Uterus (tissue), 3 donors: ENCODE measurements at regions not wholly inside any gene's neighbourhood (a gene's known extent, or its start where the extent isn't known, plus 50 kb on each side); places are given as distances from the start of the nearest gene placed in this dataset.

Experiments
- DNase-seq, 2 donors: peaks; one replicate each; pipeline ENCODE4 v3.0.0-alpha.2; 2019 to 2020
- H3K27ac ChIP-seq, 2 donors: fragments of 200-600 bp; sonication (generic); 1 replicate in 1 of 2; 2 replicates in 1 of 2; pipeline ENCODE4 v1.5.1; 2016 to 2018
- H3K27me3 ChIP-seq, 2 donors: fragments of 200-600 bp; sonication (generic); one replicate each; pipeline ENCODE4 v1.5.1; 2018 to 2019; ENCODE audit warnings: control low read depth in 1 of 2
- H3K36me3 ChIP-seq, 2 donors: fragments of 200-600 bp; sonication (generic); one replicate each; pipeline ENCODE4 v1.5.1; 2019; ENCODE audit warnings: control low read depth in 1 of 2
- H3K4me1 ChIP-seq, 2 donors: fragments of 200-600 bp; sonication (generic); one replicate each; pipeline ENCODE4 v1.5.1; 2018 to 2019; ENCODE audit warnings: control low read depth in 1 of 2
- H3K4me3 ChIP-seq, 2 donors: fragments of 200-600 bp; sonication (generic); 1 replicate in 1 of 2; 2 replicates in 1 of 2; pipeline ENCODE4 v1.5.1; 2018 to 2019; ENCODE audit warnings: mild to moderate bottlenecking in 1 of 2
- H3K9me3 ChIP-seq, 2 donors: fragments of 200-600 bp; sonication (generic); one replicate each; pipeline ENCODE4 v1.5.1; 2019; ENCODE audit warnings: control low read depth in 1 of 2
- CTCF ChIP-seq, 4 experiments: fragments of 200-600 bp in 2 of 4; fragments of 450-650 bp in 2 of 4; sonication (generic) in 2 of 4; IDR thresholded peaks; one replicate each; pipeline ENCODE4 v1.5.1; 2016 to 2019; ENCODE audit warnings: antibody characterized with exemption in 4 of 4, mild to moderate bottlenecking in 2 of 4, moderate library complexity in 1 of 4
- POLR2A ChIP-seq, 2 donors: fragments of 450-650 bp; IDR thresholded peaks; one replicate each; pipeline ENCODE4 v1.6.1; 2016; ENCODE audit warnings: antibody characterized with exemption in 2 of 2, mild to moderate bottlenecking in 1 of 2, moderate library complexity in 1 of 2
- intact Hi-C: fragments of 100-400 bp; cut with DNase I; formaldehyde crosslinking; loops from one replicate; pipeline ENCODE4 v1.15.1; 2023; ENCODE audit warnings: low total_unique reads
- donor health status: DM: yes; HTN: yes; CAD: no.

- TF ChIP-seq CTCF (IDR thresholded peaks at IDR 0.05) = no peak
- TF ChIP-seq POLR2A (IDR thresholded peaks at IDR 0.05) = no peak
- DNase-seq = no peak
- H3K4me3 ChIP-seq = no peak overlapping the region
Observed at GRCh38 chr9:86763791-86764190, 183.5 kb downstream of the GAS1 start.

DNA sequence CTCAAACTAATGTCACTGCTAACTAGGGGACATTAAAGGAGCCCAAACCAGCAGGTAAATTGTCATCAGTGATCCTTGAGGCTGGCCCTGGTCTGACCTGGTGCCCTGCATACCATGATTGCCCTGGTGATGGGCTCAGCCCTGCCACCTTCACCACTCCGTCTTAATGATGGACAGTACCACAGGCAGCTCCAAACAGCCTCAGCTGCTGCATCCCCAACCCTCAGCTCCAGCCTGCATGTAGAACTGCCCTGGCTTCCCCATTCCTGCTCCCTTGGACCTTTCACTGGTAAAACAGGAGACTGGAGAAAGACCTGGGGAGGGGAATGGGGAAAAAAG lies 190.0 kb downstream of the GAS1 start:
- Histone ChIP-seq H3K9me3 (no peaks in the 10 kb centered on the region), H3K36me3 (no peaks in the 10 kb centered on the region), H3K27me3 (no peaks in the 10 kb centered on the region), H3K27ac (no peak overlapping the region), H3K4me3 (no peak overlapping the region), H3K4me1 (no peaks in the 10 kb centered on the region)
- TF ChIP-seq CTCF (IDR thresholded peaks at IDR 0.05) (no peak), POLR2A (IDR thresholded peaks at IDR 0.05) (no peak)
- DNase-seq = no peak
- intact Hi-C loops = no loop called here

More at GRCh38 chr9:86763791-86764190, 183.5 kb downstream of the GAS1 start:
- intact Hi-C loops = no loop called here
- Histone ChIP-seq H3K36me3 (no peaks in the 10 kb centered on the region), H3K27me3 (no peaks in the 10 kb centered on the region), H3K27ac (no peak overlapping the region), H3K4me1 (no peaks in the 10 kb centered on the region), H3K9me3 (no peaks in the 10 kb centered on the region)

DNA sequence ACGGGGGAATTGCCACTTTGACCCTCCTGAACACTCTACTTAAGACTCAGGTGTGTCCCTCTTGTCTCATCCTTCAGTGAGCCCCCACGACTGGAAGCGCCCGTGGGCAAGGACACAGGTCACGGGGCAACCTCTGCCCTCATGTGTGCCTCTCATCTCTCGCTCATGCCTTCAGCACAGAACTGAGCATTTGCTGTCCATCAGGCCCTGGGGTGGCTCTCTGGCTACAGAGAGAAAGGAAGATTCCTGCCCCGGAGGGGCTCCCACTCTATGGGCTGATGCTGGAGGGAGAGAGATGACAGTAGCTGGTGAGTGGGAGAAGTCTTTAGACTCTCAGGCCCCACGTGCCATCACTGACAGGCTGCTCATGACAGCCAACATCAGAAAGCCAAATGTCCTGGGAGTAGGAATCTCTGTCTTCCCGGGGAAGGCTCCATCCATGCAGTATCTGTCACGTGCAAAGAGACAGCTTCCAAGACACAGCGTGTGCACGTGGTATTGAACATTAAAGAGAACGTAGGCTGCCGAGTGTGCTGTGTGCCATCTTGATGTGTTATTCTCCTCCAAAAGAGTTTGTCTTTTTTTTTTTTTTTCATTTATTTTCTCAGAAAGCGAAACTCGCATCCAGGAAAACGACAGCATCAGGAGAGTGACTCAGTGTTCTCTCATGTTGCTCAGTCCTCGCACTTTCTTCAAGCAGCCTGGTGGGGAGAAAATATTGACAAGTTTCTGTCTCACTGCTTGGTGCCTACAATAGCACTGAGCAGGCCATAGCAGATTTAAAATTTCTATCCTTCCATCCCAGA lies 190.5 kb downstream of the GAS1 start:
- DNase-seq = no peak
- intact Hi-C loops = no loop called here

GRCh38 chr9:86755561-86755941 lies 191.8 kb downstream of the GAS1 start:
- Histone ChIP-seq H3K27ac (no peak overlapping the region), H3K4me3 (no peak overlapping the region), H3K27me3 (no peaks in the 10 kb centered on the region), H3K9me3 (no peaks in the 10 kb centered on the region), H3K4me1 (no peaks in the 10 kb centered on the region), H3K36me3 (no peaks in the 10 kb centered on the region)
- intact Hi-C loops = no loop called here
- DNase-seq = no peak
- TF ChIP-seq CTCF (IDR thresholded peaks at IDR 0.05) (no peak), POLR2A (IDR thresholded peaks at IDR 0.05) (no peak)

More for the DNA sequence above, 190.5 kb downstream of the GAS1 start:
- no peaks in the 10 kb centered on the region for H3K27me3 ChIP-seq
- H3K4me1 ChIP-seq = no peaks in the 10 kb centered on the region
- TF ChIP-seq POLR2A (IDR thresholded peaks at IDR 0.05) = no peak
- TF ChIP-seq CTCF (IDR thresholded peaks at IDR 0.05) = no peak
- H3K9me3 ChIP-seq = no peaks in the 10 kb centered on the region
- H3K27ac ChIP-seq = no peak overlapping the region
- no peaks in the 10 kb centered on the region for H3K36me3 ChIP-seq
- H3K4me3 ChIP-seq = no peak overlapping the region

DNA sequence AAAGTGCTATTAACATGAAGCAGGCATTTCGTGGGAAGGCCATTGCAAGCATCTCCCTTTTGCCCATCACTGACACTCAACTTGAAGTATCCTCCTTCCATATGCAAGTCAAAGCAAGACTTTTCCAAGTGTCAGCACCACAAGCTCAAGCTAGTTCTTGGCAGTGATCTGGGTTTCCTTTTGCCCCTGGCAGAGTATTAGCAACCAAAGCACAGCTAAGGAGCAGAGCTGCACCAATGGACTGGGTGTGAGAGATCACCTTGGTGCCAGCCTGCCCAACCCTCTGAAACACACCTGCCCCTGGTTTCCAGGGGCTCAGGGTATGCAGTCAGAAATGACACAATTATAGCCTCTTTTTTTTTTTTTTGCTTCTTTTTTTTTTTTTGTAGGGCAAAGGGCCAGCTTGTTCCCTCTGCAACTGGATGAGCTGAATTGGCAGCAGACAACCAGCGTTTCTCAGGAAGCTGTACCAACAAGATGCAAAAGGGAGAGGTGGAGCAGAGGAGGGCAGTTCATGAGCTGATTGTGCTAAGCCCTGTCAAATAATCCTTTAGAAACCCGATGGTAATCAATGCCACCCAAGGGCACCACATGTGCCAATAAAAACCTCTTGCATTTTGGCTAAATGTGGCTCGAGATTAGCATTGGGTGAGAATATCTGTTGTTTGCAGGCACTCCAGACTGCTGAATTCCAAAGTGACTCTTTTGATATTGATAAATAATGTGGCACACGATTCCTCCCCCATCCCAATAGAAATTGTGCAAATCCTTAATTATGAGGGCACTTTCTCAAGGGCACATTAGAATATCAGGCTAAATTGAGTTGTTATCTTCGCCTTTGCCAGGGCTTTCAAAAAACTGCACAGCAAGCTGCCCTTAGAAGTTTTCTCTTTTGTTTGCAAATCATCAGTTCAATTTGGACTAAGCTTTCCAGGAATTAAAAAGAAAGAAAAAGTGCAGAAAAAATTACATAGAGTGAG lies 192.4 kb downstream of the GAS1 start:
- Histone ChIP-seq H3K27ac (no peak overlapping the region), H3K27me3 (no peaks in the 10 kb centered on the region), H3K9me3 (no peaks in the 10 kb centered on the region), H3K4me3 (no peak overlapping the region), H3K36me3 (no peaks in the 10 kb centered on the region), H3K4me1 (no peaks in the 10 kb centered on the region)
- TF ChIP-seq POLR2A (IDR thresholded peaks at IDR 0.05) (no peak), CTCF (IDR thresholded peaks at IDR 0.05) (no peak)
- no peak for DNase-seq
- intact Hi-C loops = no loop called here
